ENCODE measurements at regions not wholly inside any gene's neighbourhood (a gene's known extent, or its start where the extent isn't known, plus 50 kb on each side); places are given as distances from the start of the nearest gene placed in this dataset.
"Not testable (repeated sequence)": the region's sequence is repeated elsewhere in the genome, so short reads cannot be mapped to it uniquely, and the experiment has no call there.

DNA sequence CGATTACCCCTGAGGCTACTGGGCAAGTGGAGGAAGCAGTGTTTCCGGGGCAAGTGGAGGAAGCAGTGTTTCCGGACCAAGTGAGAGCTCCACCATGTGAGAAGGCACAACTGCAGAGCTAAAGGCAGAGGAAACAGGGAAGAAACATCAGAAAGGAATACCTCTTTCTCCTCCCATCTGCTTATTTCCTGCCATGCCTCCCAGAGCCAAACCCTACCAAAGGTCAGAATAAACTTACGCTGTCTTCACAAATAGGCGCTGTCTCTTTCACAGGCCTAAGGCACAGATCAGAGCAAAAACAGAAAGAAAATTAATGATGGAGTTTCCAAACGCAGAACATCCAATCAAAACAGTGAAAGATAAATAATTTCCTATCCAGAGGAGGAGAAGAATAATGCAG, 153.0 kb downstream of the ATOH1 start:
- TF ChIP-seq GATA1 (IDR thresholded peaks at IDR 0.05; ENCODE audit: low read depth, low read length) (no peak), POLR2A (IDR thresholded peaks at IDR 0.05; ENCODE audit: low read length) (no peak)
- DNase-seq = no peak

DNA sequence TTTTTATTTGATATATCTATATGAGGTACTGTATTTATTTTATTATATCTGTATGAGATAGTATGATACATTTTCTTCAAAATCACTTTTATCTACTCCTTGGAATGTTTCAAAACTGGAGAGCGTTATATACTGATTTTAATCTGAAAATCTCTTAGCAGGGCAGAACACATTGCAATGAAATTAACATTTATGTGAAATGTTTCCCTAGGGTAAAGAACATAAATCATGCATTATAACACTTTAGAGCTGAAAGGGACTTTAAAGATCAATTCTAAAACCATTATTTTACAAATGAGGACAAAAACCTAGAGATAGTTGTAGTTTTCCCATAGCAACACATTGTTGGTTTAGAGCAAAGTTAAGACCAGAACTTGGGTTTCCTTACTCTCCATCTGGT, 153.7 kb downstream of the ATOH1 start:
- no peak for DNase-seq
- TF ChIP-seq POLR2A (IDR thresholded peaks at IDR 0.05; ENCODE audit: low read length) (no peak), GATA1 (IDR thresholded peaks at IDR 0.05; ENCODE audit: low read depth, low read length) (no peak)

DNA sequence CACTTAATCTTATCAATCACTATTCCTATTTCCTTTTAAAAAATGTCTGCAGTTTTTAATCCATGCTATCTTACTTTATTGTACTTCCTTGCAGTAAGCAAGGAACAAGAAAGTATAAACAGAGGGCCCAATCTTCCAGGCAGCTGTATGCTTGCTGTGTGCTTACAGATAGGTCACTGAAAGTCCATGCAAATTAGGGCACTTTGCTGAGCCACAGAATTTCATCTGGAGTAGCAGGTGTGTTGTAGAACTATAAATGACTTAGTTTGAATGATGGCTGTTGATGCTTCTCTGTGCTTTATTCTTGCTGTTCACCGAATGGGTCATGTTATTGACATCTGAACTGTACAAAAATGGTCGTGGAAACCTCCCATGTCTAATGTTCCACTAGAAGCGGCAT, 154.6 kb downstream of the ATOH1 start:
- TF ChIP-seq POLR2A (IDR thresholded peaks at IDR 0.05; ENCODE audit: low read length) = no peak
- no peak for TF ChIP-seq GATA1 (IDR thresholded peaks at IDR 0.05; ENCODE audit: low read depth, low read length)
- DNase-seq = no peak

DNA sequence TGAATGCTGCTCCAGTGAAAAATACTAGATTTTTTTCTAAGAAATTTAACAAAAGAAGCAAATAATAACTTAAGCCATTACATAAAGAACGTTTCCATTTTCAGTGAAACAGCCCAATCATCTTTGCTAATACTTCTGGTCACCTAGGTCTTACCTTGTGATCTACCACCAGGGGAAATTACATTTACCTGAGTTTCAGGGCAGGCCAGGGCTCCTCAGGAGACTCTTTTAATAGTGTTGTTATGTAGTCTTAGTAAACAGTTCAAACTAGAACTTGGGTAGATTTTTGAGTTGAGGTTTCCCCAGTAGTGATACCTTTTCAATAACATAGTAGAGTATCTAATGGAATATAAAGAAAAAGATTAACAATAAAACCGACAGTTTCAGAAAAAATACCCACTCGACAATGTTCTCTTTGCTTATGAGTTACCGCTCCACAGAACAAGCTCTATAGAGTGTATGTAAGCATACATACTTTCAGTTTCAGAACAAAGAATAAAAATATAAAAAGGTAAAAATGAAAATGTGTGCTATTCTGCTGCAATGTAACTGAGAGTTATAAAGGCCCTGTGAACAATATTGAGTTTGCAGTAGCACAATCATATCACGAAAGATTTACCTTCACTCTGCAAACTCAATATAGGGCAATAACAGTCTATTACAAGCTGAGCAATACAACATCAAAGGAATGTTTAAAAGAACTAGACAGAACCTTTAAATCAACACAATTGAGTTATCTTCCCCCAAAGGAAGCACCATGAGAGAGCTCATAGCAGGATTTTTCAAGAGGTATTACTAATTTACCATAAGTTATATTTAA, 165.8 kb downstream of the ATOH1 start:
- no peak for DNase-seq
- TF ChIP-seq GATA1 (IDR thresholded peaks at IDR 0.05; ENCODE audit: low read depth, low read length) (no peak), POLR2A (IDR thresholded peaks at IDR 0.05; ENCODE audit: low read length) (no peak)

DNA sequence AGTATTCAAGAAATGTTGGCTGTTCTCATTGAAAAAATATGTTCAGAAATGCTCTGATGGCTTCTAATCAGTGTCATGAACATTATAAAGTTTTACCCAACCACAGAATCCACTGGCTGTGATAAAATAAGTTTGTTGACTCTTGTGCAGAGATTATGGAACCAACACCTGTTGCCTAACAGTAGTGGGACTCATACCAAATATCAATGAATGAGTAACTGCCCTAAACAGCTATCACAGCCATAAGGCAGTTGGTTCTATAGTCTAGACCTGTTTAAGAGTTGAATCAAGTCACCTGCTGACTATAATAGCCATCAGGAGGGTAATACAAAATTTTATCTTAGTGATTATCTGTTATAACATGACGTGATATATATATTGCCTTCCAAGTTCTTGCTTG, 168.3 kb downstream of the ATOH1 start:
- TF ChIP-seq GATA1 (IDR thresholded peaks at IDR 0.05; ENCODE audit: low read depth, low read length) (no peak), POLR2A (IDR thresholded peaks at IDR 0.05; ENCODE audit: low read length) (no peak)
- no peak for DNase-seq

DNA sequence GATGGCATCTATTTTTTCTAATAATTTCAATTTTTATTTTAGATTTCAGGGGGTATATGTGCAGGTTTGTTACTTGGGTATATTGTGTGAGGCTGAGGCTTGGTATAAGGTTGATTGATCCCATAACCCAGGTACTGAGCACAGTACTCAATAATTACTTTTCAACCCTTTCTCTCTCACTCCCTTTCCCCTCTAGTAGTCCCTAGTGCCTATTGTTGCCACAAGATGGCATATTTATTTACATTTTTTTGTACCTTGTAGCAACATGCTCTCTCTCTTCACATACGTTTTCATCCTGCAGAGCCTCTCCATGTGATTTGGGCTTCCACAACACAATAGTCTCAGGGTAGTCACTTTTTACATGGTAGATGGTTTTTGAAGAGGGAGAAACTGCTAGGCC, 172.0 kb downstream of the ATOH1 start:
- no peak for DNase-seq
- TF ChIP-seq POLR2A (IDR thresholded peaks at IDR 0.05; ENCODE audit: low read length) (no peak), GATA1 (IDR thresholded peaks at IDR 0.05; ENCODE audit: low read depth, low read length) (no peak)

DNA sequence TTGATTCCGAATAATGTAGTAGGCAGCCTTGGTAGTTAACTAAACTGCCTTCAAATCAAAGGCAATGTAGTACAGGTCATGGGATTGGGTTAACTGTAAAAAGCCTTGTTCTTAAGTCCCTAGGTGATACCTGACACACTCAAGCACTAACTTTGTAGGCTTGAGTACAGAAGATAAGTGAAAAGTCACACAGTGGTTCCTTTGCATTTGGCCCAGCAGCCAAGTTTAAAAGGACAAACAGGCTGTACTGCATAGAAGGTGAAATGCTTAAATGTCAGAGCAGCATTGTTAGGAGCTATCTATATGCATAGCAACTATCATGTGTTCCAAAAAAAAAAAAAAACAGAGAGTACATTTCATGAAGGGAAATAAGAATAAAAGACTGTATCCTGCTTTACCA, 178.4 kb downstream of the ATOH1 start:
- no peak for DNase-seq
- no peak for TF ChIP-seq GATA1 (IDR thresholded peaks at IDR 0.05; ENCODE audit: low read depth, low read length)
- TF ChIP-seq POLR2A (IDR thresholded peaks at IDR 0.05; ENCODE audit: low read length) = no peak

DNA sequence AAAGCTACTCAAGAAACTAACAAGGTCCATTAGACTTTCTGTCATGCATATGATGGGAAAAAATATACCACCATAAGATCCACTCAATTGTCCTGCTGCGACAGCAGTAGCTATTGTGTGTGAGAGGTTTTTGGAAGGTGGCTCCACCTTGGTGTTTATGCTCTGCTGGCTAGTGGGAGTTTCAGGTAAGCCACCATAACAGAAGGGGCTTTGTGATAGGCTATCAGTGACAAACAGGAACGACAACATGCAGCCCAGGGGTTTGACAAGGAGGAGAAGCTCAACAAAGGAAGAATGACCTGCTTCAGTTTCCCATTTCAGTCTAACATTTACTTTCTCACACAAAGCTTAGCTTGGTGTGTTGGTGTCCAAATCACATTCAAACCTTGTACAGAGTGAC, 182.6 kb downstream of the ATOH1 start:
- TF ChIP-seq GATA1 (IDR thresholded peaks at IDR 0.05; ENCODE audit: low read depth, low read length) = no peak
- TF ChIP-seq POLR2A (IDR thresholded peaks at IDR 0.05; ENCODE audit: low read length) = no peak
- no peak for DNase-seq

DNA sequence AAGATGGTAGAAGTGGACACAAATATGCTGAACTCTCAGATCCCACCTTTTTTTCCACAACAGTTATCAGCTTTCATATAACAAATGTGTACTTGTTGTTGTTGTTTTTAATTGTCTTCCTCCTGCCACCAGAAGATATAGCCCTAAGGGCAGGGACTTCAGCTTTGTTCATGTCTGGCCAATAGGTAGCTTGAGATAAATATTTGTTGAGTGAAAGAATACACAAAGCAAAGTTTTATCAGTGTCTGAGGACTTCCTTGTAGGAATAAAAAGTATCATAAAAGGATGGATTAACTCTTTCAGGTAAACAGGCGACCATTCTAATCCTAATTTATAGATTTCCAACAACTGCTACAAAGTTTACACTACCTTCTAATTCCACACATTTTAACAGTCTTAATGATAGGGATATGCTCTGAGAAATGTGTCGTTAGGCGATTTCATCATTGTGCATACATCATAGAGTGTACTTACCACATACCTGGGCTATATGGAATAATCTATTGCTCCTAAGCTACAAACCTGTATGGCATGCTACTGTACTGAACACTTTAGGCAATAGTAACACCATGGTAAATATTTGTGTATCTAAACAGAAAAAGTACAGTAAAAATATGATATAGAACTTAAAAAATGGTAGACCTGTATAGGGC, 186.1 kb downstream of the ATOH1 start:
- no peak for DNase-seq
- TF ChIP-seq GATA1 (IDR thresholded peaks at IDR 0.05; ENCODE audit: low read depth, low read length) (no peak), POLR2A (IDR thresholded peaks at IDR 0.05; ENCODE audit: low read length) (no peak)

DNA sequence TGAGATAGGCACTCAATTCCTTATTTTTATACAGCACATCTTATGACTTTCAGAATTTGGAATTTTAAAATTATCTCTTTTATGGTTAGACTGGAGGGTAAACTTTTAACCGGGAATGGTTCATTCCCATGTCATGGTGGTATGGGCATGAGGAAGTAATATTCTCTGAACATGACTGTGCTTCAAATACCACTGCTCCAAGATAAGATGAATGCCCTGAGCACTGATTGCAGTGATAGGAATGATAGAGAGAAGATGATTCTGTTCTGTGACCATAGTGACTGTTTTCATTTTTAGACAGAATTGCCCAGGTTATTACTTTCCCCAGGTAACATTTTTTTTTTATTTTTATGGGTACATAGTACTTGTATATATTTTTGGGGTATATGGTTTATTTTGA, 187.4 kb downstream of the ATOH1 start:
- TF ChIP-seq GATA1 (IDR thresholded peaks at IDR 0.05; ENCODE audit: low read depth, low read length) (no peak), POLR2A (IDR thresholded peaks at IDR 0.05; ENCODE audit: low read length) (no peak)

DNA sequence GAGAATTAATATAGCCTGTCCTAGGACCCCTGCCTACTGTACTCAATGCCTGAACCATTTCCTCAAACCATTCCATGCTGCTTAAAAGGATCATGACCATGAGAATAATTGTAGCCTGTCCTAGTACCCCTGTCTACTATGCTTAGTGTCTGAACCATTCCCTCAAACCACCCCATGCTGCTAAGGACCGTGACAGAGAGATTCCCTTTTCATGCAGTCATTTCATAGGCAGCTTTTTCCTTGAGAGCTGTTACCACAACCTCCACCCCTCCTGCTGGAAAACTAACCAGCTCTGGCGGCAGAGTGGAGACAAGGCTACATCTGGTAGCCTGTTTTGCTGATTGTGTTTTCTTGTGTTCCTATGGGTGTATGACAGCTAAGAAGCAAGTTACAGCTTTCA, 174.9 kb upstream of the SMARCAD1 start:
- TF ChIP-seq POLR2A (IDR thresholded peaks at IDR 0.05; ENCODE audit: low read length) (no peak), GATA1 (IDR thresholded peaks at IDR 0.05; ENCODE audit: low read depth, low read length) (no peak)
- DNase-seq = no peak

More for the DNA sequence above, 187.4 kb downstream of the ATOH1 start:
- DNase-seq = no peak

DNA sequence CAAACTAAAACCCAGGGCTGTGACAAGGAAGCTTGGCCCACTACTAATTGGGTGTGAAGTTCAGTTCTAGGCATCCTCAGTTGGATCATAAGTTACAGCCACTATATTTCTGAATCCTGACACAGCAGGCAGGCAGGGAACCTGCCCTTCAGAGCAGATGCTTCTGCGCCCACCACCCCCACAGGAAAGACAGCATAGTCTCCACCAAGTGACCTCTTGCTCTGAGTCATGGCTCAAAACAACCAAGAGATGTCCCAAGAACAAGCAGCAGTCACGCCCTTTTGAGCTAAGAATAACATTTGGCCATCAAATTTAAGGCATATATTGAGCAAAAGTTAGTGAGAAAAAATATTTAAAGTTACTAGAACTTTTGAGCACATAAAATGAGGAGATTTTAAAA, 170.7 kb upstream of the SMARCAD1 start:
- DNase-seq = no peak
- no peak for TF ChIP-seq GATA1 (IDR thresholded peaks at IDR 0.05; ENCODE audit: low read depth, low read length)
- no peak for TF ChIP-seq POLR2A (IDR thresholded peaks at IDR 0.05; ENCODE audit: low read length)

DNA sequence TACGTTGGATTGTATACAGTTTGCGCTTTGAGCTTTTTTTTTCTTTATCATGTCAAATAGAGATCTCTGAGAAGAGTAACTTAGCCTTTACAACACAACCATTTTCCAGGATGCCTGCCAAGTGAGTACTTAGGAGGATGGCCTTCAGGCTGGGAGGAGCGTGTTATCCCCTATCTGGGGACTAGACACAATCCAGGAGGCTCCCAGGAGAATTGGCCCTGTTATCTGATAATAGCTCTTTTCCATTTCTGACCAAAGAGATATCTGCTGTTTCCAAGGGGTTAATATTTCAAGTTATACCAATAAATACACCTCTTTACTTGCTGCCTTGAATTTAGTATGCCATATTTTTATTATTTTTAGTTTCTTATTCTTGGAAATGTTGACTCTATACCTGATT, 169.5 kb upstream of the SMARCAD1 start:
- no peak for DNase-seq
- TF ChIP-seq GATA1 (IDR thresholded peaks at IDR 0.05; ENCODE audit: low read depth, low read length) (no peak), POLR2A (IDR thresholded peaks at IDR 0.05; ENCODE audit: low read length) (no peak)

DNA sequence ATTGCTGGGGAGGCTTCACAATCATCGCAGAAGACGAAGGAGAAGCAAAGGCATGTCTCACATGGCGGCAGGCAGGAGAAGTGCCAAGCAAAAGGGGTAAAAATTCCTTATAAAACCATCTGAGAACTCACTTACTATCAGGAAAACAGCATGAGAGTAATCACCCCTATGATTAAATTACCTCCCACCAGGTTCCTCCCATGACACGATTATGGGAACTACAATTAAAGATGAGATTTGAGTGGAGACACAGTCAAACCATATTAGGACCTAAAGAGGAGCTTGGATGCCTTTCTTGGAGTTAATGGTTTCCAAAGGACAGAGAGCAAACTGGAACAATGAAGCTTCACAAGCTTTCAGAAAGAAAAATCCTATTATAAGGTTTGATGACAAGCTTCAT, 168.4 kb upstream of the SMARCAD1 start:
- TF ChIP-seq POLR2A (IDR thresholded peaks at IDR 0.05; ENCODE audit: low read length) = no peak
- no peak for TF ChIP-seq GATA1 (IDR thresholded peaks at IDR 0.05; ENCODE audit: low read depth, low read length)

DNA sequence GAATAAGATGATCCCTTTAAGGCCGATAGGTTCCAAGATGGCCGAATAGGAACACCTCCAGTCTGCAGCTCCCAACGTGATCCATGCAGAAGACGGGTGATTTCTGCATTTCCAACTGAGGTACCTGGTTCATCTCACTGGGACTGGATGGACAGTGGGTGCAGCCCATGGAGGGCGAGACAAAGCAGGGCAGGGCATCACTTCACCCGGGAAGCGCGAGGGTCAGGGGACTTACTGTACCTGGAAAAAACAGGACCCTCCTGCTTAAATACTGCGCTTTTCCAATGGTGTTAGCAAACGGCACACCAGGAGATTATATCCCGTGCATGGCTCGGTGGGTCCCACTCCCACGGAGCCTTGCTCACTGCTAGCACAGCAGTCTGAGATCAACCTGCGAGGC, 163.2 kb upstream of the SMARCAD1 start:
- not testable (repeated sequence) for DNase-seq

More for the DNA sequence above, 168.4 kb upstream of the SMARCAD1 start:
- DNase-seq = no peak
